Endothelial cell of umbilical vein (primary cell): ENCODE measurements at regions not wholly inside any gene's neighbourhood (a gene's known extent, or its start where the extent isn't known, plus 50 kb on each side); places are given as distances from the start of the nearest gene placed in this dataset.
"Not testable (repeated sequence)": the region's sequence is repeated elsewhere in the genome, so short reads cannot be mapped to it uniquely, and the experiment has no call there.

Source experiments
- EZH2 ChIP-seq: IDR thresholded peaks from 2 replicates; pipeline ENCODE4 v1.6.1; 2012; ENCODE audit warnings: borderline replicate concordance, low read depth, mild to moderate bottlenecking, moderate library complexity, low read length, inconsistent platforms; ENCODE audit not compliant: severe bottlenecking
- GATA2 ChIP-seq: IDR thresholded peaks from 2 replicates; pipeline ENCODE4 v1.7.0; 2011; ENCODE audit warnings: low read depth, mild to moderate bottlenecking, moderate library complexity, mixed read lengths, low read length; ENCODE audit not compliant: insufficient read length, insufficient read depth
- POLR2A ChIP-seq: IDR thresholded peaks from 2 replicates; pipeline ENCODE4 v1.6.1; 2012; ENCODE audit warnings: low read depth, mild to moderate bottlenecking, control low read depth, low read length
- POLR2AphosphoS5 ChIP-seq: IDR thresholded peaks from 2 replicates; pipeline ENCODE4 v1.6.1; 2012; ENCODE audit warnings: low read depth, mild to moderate bottlenecking, control low read depth, low read length, moderate library complexity; ENCODE audit not compliant: insufficient read depth
- TF ChIP-seq, protein P1 (sequence below), 2 donors: IDR thresholded peaks; 1 replicate in 1 of 2; 2 replicates in 1 of 2; pipeline ENCODE4 v1.5.1; 2011; ENCODE audit warnings: low read length in 2 of 2, mild to moderate bottlenecking in 2 of 2, moderate library complexity in 2 of 2, control low read depth in 1 of 2, inconsistent platforms in 1 of 2, low read depth in 1 of 2; ENCODE audit not compliant: insufficient read depth in 1 of 2; ENCODE audit errors: extremely low read depth in 1 of 2
- TF ChIP-seq, protein P2 (sequence below): IDR thresholded peaks from 2 replicates; pipeline ENCODE4 v1.6.1; 2011; ENCODE audit not compliant: insufficient read depth, insufficient read length

DNA sequence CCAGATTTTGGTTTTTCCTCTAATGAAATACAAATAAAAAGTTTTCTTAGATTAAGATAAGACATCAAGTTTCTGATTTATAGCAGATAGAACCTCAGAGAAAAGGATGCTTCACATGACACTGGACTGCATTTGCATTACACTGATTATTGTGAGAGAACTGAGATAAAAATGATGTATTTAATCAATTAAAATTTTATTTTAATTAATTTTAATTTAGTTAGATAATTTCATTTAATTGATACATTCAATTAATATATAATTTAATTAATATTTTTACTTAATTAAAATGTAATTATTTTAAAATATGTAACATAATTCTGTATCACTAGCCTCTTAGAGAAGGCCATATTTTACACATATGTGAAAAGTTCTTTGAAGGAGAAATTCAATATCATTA lies 759.4 kb downstream of the TTLL7 start:
- TF ChIP-seq, protein P1, sequence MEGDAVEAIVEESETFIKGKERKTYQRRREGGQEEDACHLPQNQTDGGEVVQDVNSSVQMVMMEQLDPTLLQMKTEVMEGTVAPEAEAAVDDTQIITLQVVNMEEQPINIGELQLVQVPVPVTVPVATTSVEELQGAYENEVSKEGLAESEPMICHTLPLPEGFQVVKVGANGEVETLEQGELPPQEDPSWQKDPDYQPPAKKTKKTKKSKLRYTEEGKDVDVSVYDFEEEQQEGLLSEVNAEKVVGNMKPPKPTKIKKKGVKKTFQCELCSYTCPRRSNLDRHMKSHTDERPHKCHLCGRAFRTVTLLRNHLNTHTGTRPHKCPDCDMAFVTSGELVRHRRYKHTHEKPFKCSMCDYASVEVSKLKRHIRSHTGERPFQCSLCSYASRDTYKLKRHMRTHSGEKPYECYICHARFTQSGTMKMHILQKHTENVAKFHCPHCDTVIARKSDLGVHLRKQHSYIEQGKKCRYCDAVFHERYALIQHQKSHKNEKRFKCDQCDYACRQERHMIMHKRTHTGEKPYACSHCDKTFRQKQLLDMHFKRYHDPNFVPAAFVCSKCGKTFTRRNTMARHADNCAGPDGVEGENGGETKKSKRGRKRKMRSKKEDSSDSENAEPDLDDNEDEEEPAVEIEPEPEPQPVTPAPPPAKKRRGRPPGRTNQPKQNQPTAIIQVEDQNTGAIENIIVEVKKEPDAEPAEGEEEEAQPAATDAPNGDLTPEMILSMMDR (IDR thresholded peaks at IDR 0.05; ENCODE audit: extremely low read depth in 1 of 2, insufficient read depth in 1 of 2, low read depth in 1 of 2, low read length in 2 of 2): not testable (repeated sequence)
- not testable (repeated sequence) for TF ChIP-seq POLR2AphosphoS5, EZH2, POLR2A, GATA2
- TF ChIP-seq, protein P2, sequence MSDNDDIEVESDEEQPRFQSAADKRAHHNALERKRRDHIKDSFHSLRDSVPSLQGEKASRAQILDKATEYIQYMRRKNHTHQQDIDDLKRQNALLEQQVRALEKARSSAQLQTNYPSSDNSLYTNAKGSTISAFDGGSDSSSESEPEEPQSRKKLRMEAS: not testable (repeated sequence)
